Fibroblast of lung (primary cell): ENCODE measurements at regions not wholly inside any gene's neighbourhood (a gene's known extent, or its start where the extent isn't known, plus 50 kb on each side); places are given as distances from the start of the nearest gene placed in this dataset.
"Not testable (repeated sequence)": the region's sequence is repeated elsewhere in the genome, so short reads cannot be mapped to it uniquely, and the experiment has no call there.

ENCODE experiments used
- DNase-seq, 2 donors: peaks; one replicate each; pipeline versions ENCODE4 v3.0.0 to v3.0.0-alpha.2; 2010; ENCODE audit warnings: low read depth in 2 of 2
- H2AFZ ChIP-seq: 2 replicates; pipeline ENCODE4 v1.5.1; 2012; ENCODE audit warnings: low read length, control low read depth, inconsistent platforms
- H3K27ac ChIP-seq: 2 replicates; pipeline ENCODE4 v1.5.1; 2011; ENCODE audit warnings: low read length, control low read depth; ENCODE audit not compliant: insufficient read depth
- H3K27me3 ChIP-seq: 2 replicates; pipeline ENCODE4 v1.5.1; 2011; ENCODE audit warnings: mild to moderate bottlenecking, low read length; ENCODE audit not compliant: control insufficient read depth, insufficient read depth
- H3K36me3 ChIP-seq: 2 replicates; pipeline ENCODE4 v1.5.1; 2011; ENCODE audit warnings: low read length; ENCODE audit not compliant: control insufficient read depth, insufficient read depth
- H3K4me1 ChIP-seq: 2 replicates; pipeline ENCODE4 v1.5.1; 2011; ENCODE audit warnings: low read length; ENCODE audit not compliant: control insufficient read depth, insufficient read depth; ENCODE audit errors: extremely low read depth
- H3K4me2 ChIP-seq: 2 replicates; pipeline ENCODE4 v1.5.1; 2011; ENCODE audit warnings: low read length, control low read depth; ENCODE audit not compliant: insufficient read depth; ENCODE audit errors: extremely low read depth
- H3K4me3 ChIP-seq, 4 experiments: fragments of 200-600 bp in 1 of 4; sonication (generic) in 1 of 4; replicated peaks in 1 of 4; 2 replicates each; pipeline ENCODE4 v1.5.1; 2011 to 2016; ENCODE audit warnings: low read length in 4 of 4, low read depth in 3 of 4, mild to moderate bottlenecking in 3 of 4, control low read depth in 2 of 4, inconsistent platforms in 1 of 4, mixed read lengths in 1 of 4; ENCODE audit not compliant: insufficient read depth in 1 of 4; ENCODE audit errors: control extremely low read depth in 1 of 4
- H3K79me2 ChIP-seq: 2 replicates; pipeline ENCODE4 v1.5.1; 2012; ENCODE audit warnings: mild to moderate bottlenecking, low read length, inconsistent platforms; ENCODE audit not compliant: control insufficient read depth, insufficient read depth
- H3K9ac ChIP-seq: 2 replicates; pipeline ENCODE4 v1.5.1; 2011; ENCODE audit warnings: mild to moderate bottlenecking, low read length, control low read depth; ENCODE audit not compliant: insufficient read depth
- H3K9me3 ChIP-seq: 2 replicates; pipeline ENCODE4 v1.5.1; 2012; ENCODE audit warnings: low read depth, low read length; ENCODE audit not compliant: control insufficient read depth, insufficient read depth
- H4K20me1 ChIP-seq: 2 replicates; pipeline ENCODE4 v1.5.1; 2011; ENCODE audit warnings: low read length; ENCODE audit not compliant: control insufficient read depth, insufficient read depth; ENCODE audit errors: extremely low read depth
- CTCF ChIP-seq, 2 donors: IDR thresholded peaks in 1 of 2; conservative IDR thresholded peaks in 1 of 2; 1 replicate in 1 of 2; 2 replicates in 1 of 2; pipeline ENCODE4 v1.5.1; 2011 to 2012; ENCODE audit warnings: low read length in 2 of 2, control low read depth in 1 of 2, inconsistent platforms in 1 of 2, low read depth in 1 of 2, mild to moderate bottlenecking in 1 of 2
- EZH2 ChIP-seq: IDR thresholded peaks from 2 replicates; pipeline ENCODE4 v1.5.1; 2012; ENCODE audit warnings: low read length, control low read depth, mild to moderate bottlenecking; ENCODE audit errors: missing control alignments

GRCh38 chr2:89767058-89767457 lies 1075.6 kb downstream of the RPIA start:
- not testable (repeated sequence) for H3K9me3 ChIP-seq, H3K27ac ChIP-seq, H3K4me1 ChIP-seq, DNase-seq, H3K4me3 ChIP-seq, H4K20me1 ChIP-seq, H3K4me2 ChIP-seq, H3K9ac ChIP-seq, H3K36me3 ChIP-seq, H3K27me3 ChIP-seq, H2AFZ ChIP-seq, H3K79me2 ChIP-seq

GRCh38 chr2:89767572-89768435 lies 1076.3 kb downstream of the RPIA start:
- no peak overlapping the region for H3K4me2 ChIP-seq
- no peaks in the 10 kb centered on the region for H3K4me1 ChIP-seq
- no peaks in the 10 kb centered on the region for H3K79me2 ChIP-seq
- H2AFZ ChIP-seq, result no peak overlapping the region
- no peak overlapping the region for H3K9ac ChIP-seq
- no peak for DNase-seq
- no peaks in the 10 kb centered on the region for H3K27me3 ChIP-seq
- H4K20me1 ChIP-seq, result no peaks in the 10 kb centered on the region
- TF ChIP-seq EZH2, result no peak
- TF ChIP-seq CTCF (conservative IDR thresholded peaks at IDR 0.05 in 1 of 2, IDR thresholded peaks at IDR 0.05 in 1 of 2; ENCODE audit: low read depth in 1 of 2, low read length in 2 of 2), result no peak
- H3K27ac ChIP-seq, result no peak overlapping the region
- H3K9me3 ChIP-seq, result peaks cover under 1% of the 10 kb centered on the region
- H3K4me3 ChIP-seq, result no peak overlapping the region
- no peaks in the 10 kb centered on the region for H3K36me3 ChIP-seq

GRCh38 chr2:89775885-89776284 lies 1084.4 kb downstream of the RPIA start:
- H3K27ac ChIP-seq, result no peak overlapping the region
- H3K4me2 ChIP-seq, result no peak overlapping the region
- H3K4me1 ChIP-seq, result no peaks in the 10 kb centered on the region
- no peak for TF ChIP-seq CTCF (conservative IDR thresholded peaks at IDR 0.05 in 1 of 2, IDR thresholded peaks at IDR 0.05 in 1 of 2; ENCODE audit: low read depth in 1 of 2, low read length in 2 of 2)
- TF ChIP-seq EZH2, result no peak
- no peaks in the 10 kb centered on the region for H3K27me3 ChIP-seq
- no peak overlapping the region for H3K9ac ChIP-seq
- no peaks in the 10 kb centered on the region for H3K79me2 ChIP-seq
- DNase-seq, result no peak
- H3K36me3 ChIP-seq, result no peaks in the 10 kb centered on the region
- peaks cover 9% of the 10 kb centered on the region for H3K9me3 ChIP-seq
- H3K4me3 ChIP-seq, result no peak overlapping the region
- no peaks in the 10 kb centered on the region for H4K20me1 ChIP-seq
- H2AFZ ChIP-seq, result no peak overlapping the region
